Transverse colon (tissue), 4 donors: ENCODE measurements at regions not wholly inside any gene's neighbourhood (a gene's known extent, or its start where the extent isn't known, plus 50 kb on each side); places are given as distances from the start of the nearest gene placed in this dataset.

Experiments
- EP300 ChIP-seq: sonication (generic); formaldehyde crosslinking; IDR thresholded peaks from one replicate; pipeline ENCODE4 v1.6.1; 2017; ENCODE audit warnings: antibody characterized with exemption, low read depth
- POLR2A ChIP-seq: fragments of 450-650 bp; IDR thresholded peaks from one replicate; pipeline ENCODE4 v1.6.1; 2016; ENCODE audit warnings: antibody characterized with exemption, mild to moderate bottlenecking, moderate library complexity
- POLR2AphosphoS5 ChIP-seq, 3 donors: sonication (generic); formaldehyde crosslinking; IDR thresholded peaks; one replicate each; pipeline ENCODE4 v1.6.1; 2016; ENCODE audit warnings: antibody characterized with exemption in 3 of 3
- TF ChIP-seq, protein P1 (sequence below), 5 experiments: fragments of 200-600 bp in 3 of 5; fragments of 450-650 bp in 2 of 5; sonication (generic) in 3 of 5; IDR thresholded peaks; 1 replicate in 2 of 5; 2 replicates in 3 of 5; pipeline ENCODE4 v1.5.1; 2016 to 2017; ENCODE audit warnings: antibody characterized with exemption in 5 of 5, inconsistent platforms in 3 of 5, mild to moderate bottlenecking in 2 of 5, moderate library complexity in 1 of 5

DNA sequence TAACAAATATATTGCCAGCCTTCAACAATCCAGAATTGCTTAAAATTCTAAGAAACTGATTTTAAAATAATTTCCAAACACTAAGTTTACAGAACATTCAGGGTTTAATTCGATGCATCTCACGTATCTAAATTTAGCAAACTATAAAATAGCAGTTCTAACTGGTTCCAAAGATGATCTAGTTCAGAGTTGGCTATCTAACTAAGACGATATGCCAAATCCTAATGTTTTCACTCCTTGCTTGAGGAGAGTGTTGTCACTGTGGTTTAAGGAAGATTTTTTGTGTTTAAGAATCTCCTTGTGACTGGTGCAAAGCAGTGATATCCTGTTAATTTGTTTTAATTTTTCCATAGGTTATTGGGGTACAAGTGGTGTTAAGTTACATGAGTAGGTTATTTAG lies 311.5 kb upstream of the ID4 start:
- TF ChIP-seq, protein P1, sequence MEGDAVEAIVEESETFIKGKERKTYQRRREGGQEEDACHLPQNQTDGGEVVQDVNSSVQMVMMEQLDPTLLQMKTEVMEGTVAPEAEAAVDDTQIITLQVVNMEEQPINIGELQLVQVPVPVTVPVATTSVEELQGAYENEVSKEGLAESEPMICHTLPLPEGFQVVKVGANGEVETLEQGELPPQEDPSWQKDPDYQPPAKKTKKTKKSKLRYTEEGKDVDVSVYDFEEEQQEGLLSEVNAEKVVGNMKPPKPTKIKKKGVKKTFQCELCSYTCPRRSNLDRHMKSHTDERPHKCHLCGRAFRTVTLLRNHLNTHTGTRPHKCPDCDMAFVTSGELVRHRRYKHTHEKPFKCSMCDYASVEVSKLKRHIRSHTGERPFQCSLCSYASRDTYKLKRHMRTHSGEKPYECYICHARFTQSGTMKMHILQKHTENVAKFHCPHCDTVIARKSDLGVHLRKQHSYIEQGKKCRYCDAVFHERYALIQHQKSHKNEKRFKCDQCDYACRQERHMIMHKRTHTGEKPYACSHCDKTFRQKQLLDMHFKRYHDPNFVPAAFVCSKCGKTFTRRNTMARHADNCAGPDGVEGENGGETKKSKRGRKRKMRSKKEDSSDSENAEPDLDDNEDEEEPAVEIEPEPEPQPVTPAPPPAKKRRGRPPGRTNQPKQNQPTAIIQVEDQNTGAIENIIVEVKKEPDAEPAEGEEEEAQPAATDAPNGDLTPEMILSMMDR (IDR thresholded peaks at IDR 0.05): no peak
- TF ChIP-seq EP300 (no peak), POLR2AphosphoS5 (IDR thresholded peaks at IDR 0.05) (no peak), POLR2A (no peak)
